Left renal pelvis (tissue), 4 donors: ENCODE measurements at regions not wholly inside any gene's neighbourhood (a gene's known extent, or its start where the extent isn't known, plus 50 kb on each side); places are given as distances from the start of the nearest gene placed in this dataset.

ENCODE experiments used
- DNase-seq, 4 donors: peaks; one replicate each; pipeline ENCODE4 v3.0.0-alpha.2; 2013; ENCODE audit warnings: low read depth in 4 of 4, low spot score in 3 of 4

DNA sequence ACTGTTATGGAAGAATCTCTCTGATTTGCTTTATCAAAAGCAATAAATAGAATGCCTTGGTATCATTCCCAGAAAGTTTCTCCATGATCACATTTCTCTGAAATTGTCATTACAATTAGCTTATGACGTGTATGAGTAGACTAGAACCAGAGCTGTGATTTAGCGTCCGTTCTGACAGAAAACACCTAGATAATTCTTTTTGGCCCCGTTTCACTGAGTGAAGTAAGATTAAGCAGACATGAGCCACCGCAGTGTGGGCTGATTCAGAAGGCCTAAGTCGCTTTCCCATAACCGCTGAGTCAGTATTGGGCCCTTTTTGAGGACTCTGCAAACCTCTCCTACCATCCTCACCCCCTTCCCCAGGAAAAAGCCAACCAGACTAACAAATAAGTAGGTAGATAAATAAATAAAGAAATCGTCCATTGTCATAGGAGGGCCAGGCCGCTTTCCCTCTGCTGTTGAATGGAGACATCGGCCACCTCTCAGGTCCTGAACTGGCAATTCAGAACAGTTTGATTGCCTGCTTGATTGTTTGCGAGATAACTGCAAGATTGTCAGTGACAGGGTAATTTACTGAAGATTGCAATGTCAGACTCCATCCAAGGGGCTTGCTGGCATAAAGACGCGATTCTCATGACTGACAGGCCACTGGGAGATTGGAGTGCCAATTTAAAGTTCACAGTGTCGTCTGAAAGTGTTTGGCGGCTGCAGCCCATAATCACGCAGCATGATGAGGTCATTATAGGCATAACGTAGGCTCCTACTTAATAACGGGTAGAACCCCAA is 105.0 kb upstream of the WWC1 start:
- no peak for DNase-seq

DNA sequence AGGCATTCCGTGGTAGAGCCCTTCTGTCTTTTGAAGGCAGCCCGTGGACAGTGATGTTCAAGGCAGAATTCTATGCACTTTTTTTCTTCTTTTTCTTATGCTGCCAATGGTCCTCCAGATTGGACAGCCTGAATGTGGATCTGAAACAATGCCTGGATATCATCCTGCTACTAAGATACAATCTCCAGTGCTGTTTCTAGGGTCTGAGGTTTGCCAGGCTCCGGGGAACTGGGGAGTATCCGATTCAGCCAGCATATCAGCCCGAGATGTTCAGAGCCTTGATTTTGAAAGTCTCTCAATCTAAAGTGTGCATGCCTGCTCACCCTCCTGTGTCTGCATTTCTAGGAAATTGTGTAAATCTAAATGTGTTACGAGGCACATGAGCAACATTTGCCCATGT is 103.8 kb upstream of the WWC1 start:
- DNase-seq, result no peak

DNA sequence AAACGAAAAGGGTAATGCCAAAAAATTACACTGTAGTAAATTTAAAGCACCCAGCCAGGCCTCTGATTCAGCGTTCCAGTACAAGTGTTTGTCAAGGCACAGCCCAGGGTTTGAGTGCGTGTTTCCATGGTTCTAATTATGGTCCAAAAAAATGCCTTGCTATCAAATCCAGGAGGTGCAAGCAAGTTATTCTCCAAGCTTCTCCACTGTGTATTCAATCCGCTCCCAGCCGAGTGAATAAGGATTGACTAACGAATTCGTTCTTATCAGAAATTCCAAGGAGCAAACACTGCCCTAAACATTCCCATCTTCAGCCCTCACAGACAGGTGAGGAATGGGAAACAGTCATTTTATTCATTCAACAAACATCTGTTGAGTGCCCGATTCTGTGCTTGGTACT is 103.3 kb upstream of the WWC1 start:
- no peak for DNase-seq

DNA sequence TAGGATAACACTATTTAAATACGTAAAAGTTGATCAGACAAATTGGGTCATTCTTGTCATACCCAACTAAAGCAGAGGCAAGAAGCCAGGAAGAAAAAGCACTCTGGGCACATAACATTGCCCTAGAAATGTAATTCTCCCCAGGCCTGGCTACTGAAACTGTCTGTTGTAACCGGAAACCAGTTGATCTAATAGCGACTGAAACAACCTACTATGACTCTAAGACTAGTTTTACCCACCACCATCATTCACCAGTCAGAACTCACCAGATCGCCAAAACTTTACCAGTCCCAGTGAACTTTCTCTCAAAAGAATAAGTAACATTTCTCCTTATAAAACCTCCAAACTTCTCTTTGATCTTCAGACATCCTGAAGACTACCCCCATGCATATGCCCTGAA is 99.3 kb upstream of the WWC1 start:
- no peak for DNase-seq

DNA sequence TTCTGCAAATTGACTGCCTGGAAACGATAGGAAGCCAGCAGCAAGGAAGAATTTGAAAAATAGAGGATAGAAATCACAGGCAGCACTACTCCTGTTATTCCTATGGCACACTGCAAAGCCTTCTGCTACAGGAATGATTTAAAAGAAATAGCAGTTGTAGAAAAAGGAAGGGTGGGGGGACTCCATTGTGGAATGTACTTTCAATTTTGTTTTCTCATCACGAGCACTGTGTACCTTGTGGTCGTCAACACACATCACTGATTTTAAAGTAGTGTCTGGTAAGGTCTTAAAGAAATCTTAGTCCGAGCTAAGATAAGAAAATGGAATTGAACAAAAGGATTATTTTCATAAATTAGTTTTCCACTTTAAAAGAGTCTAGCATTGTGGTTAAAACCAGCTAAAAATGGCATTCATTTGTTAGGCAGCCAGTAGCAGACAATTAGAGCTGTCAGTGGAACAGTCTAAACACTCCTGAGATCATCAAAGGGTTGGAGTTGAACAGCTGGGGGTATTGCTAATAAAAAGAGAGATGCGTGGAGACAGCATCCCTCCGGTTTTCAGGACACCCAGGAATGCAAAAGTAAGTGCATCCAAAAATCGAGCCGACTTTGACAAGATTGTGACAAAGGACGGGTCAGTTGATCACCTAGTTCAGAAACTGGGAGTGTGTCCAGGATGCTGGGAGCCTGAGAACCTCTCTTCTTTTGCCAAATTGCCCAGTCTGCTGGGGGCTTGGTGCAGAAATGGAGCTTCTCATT is 97.8 kb upstream of the WWC1 start:
- DNase-seq, result no peak

DNA sequence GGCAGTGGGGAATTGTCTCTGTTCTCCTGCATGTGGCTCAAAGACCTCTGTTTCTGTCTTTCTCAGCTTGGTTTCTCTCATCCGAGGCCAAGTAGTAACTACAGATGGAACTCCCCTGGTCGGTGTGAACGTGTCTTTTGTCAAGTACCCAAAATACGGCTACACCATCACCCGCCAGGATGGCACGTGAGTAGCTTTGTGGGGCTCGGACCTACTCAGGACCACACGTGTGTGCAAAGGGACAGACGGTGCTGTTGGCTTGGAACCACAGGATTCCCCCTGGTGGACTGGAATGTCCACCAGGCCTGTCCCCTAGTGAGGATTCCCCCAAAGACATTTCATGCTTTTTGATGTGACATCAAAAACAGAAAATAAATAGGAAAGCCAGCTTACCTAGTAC is 96.3 kb upstream of the WWC1 start:
- no peak for DNase-seq

DNA sequence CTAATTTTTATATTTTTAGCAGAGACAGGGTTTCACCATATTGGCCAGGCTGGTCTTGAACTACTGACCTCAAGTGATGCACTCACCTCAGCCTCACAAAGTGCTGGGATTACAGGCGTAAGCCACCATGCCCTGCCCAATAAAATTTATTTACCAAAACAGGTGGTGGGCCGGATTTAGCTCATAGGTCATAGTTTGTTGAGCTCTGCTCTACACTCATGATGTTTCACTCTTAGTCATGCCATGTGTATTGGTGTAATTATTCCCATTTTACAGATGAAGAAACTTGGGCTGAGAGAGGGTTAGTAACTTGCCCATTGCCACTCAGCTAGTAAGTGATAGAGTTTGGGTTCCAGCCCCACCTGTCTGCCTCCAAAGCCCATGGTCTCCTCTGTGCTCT is 93.1 kb upstream of the WWC1 start:
- DNase-seq, result no peak

DNA sequence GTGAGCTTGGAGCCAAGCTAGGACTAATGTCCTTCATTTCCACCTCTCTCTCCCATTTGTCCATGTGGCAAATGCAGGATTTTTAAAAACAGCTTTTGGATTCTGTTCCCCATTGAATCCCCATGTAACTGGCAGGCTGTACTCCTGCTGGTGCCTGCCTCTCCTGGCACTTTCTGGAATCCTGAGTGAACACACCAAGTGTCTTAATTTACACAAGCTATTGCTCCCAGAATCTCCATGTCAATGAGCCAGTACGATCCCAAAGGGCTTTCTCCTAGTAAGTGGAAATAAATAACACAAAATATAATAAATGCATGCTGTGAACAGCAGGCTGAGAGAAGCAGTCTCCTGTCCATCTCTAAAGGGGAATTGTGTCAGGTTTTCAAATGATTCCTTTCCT is 88.4 kb upstream of the WWC1 start:
- no peak for DNase-seq

DNA sequence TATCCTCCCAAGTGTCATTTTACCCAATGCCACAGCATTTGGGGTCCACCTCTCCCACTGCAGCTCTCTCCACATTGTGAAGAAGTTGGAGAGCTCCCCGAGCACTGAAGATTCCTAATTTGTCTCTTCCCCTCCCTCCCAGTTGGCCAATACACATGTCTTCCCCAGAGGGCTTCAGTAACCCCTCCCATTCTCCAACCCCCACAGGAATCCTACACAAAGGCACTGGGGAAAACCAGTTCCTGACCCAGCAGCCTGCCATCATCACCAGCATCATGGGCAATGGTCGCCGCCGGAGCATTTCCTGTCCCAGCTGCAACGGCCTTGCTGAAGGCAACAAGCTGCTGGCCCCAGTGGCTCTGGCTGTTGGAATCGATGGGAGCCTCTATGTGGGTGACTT is 87.3 kb upstream of the WWC1 start:
- DNase-seq, result no peak

DNA sequence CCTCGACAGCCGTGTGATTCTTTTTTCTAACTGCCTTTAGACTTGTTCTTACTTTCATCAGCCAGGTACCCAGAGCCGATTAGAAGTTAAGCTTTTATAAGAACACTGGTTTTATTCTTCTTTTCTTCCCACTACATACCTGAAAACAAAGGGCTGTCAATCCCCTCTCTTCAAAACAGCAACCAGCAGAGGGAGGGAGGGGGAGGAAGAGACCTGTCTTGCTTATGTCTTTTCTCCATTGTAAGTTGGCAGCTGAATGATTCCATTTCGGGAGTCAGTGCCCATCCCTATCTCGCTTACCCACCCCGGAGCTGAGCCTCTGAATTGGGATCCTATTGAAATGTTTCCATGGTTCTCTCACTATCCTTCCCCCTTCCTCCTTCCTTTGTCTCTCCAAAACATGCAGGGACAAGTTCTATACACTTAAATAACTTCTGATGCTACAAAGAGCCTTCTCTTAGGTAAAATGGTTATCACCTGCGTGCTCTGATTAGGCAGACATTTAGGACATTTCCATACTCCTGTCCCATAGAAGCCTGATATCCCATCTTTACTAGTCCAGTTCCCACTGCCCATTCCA is 83.9 kb upstream of the WWC1 start:
- no peak for DNase-seq

DNA sequence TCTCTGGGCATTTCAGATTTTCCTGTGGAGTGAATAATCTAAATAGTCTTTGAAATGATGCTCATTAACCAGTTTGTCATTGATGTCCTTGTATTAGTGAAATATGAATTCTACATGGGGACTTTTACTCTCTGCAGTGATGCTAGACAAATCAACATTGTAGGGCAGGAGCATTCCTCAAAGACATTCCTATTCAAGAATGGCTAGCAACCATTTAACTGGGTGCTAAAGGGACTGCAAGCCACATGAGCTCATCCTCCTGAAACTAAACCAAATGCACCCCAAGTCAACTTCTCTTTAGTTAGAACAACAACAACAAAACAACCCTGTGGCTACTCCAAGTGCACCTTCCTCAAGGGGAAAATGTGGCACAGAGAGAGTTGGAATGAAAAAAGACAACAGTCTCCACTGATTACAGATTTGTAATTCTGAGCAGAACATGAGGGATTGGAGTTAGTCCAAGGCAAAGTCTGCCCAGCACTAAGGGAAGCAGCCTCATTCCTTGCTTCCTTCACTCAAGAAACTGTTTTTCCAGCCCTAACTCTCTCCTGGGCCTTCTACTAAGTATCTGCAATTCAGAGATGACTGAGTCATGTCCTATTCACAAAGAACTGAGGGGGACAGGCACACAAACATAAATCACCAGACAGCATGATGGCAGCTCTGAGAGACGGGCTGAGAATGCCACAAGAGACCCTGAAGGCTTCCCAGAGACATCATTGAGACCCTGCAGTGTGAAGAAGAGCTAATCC is 82.0 kb upstream of the WWC1 start:
- no peak for DNase-seq

DNA sequence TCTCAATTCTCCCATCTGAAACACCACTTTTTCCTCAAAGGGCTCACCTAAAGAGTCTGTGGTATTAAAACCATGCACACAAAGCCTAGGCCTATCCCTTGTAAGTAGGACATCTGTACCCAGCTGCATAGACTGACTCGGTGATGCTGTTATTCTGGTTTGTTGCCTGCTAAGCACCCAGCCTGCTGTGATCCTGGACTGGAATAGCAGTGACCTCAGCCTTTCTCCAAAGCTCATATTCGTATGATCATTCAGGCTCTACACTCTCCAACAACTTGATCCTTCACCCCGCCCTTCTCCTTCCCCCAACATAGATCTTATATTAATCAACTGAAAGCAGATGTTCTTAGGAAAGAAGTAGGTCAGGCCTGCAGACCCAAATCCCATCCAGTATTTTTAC is 81.4 kb upstream of the WWC1 start:
- DNase-seq, result no peak

DNA sequence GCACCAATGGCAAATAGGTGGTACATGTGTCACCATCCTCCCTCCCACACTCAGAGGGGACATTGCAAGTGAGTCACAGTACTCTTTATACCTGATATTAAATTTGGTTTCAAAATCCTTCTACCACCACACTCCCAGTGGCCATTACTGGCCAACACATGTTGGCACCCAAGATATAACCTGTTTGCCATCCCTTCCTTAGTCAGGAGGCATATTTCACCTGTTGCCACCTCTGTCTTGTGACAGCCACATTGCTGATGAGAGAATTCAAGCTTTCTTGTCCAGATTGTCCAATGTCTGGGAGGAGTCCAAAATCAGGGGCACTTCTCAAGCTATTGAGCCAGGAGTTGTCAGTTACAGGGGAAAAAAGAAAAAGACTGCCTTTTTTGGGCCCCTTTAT is 80.2 kb upstream of the WWC1 start:
- DNase-seq, result no peak

DNA sequence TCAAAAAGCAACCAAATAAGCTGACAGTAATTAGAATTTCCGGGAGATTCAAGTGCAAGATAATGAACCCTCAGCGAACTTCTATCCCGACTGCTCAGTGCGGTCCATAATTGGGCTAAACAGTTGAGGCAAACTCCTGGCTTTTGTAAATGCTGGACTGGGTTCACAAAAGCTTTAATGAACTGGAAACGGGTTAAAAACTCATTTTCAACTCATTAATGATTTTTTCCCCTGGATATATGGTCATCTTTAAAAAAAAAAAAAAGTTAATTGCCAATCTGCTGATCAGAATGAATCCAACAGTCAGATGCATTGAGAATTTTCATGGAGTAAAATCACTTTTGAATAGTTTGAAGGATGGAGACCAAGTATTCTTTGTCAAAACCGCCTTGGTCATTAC is 79.5 kb upstream of the WWC1 start:
- DNase-seq, result no peak

DNA sequence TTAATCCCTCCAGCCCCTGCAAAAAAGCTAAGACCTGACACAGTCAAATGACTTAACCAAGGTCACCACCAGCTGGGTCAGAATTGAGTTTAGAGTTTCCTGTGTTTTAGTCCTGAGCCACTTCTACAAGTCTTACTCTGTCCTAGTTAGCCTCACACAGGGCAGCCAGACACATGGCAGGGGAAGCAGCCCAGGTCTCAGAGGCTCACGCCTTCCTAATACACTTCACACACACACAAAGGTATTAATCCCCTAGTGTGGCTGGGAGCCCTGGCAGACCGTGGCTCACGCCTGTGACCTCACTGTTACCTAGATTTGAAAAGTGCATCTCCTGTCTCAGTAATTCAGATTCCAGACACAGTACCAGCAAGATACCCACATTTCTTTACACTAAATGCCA is 77.4 kb upstream of the WWC1 start:
- DNase-seq, result no peak

DNA sequence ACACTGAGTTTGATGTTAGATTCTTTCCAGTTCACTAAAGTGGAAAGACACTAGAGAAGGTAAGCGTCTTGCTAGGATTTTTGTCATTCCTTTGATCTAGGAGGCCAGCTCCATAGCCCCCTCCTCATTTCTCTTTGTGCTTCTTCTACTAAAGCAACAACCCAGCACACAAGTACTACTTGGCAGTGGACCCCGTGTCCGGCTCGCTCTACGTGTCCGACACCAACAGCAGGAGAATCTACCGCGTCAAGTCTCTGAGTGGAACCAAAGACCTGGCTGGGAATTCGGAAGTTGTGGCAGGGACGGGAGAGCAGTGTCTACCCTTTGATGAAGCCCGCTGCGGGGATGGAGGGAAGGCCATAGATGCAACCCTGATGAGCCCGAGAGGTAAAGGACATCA is 76.6 kb upstream of the WWC1 start:
- no peak for DNase-seq

DNA sequence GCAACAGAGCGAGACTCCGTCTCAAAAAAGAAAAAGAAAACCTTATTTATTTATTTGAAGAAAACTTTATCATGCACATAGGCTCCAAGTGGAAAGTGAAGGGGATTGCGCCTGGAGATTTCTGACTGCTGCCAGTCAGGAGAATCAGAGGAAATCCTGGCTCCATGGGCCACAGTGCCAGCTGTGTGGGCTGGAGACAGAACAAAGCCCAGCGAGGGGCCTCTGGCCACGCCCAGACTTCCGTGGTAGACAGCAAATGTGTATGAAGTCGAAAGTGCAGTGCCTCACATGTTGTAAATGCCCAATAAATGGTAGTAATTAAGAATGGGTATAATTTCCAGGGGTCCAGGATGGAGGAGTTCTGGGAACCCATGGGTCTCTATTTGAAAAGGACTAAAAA is 75.8 kb upstream of the WWC1 start:
- DNase-seq, result no peak

DNA sequence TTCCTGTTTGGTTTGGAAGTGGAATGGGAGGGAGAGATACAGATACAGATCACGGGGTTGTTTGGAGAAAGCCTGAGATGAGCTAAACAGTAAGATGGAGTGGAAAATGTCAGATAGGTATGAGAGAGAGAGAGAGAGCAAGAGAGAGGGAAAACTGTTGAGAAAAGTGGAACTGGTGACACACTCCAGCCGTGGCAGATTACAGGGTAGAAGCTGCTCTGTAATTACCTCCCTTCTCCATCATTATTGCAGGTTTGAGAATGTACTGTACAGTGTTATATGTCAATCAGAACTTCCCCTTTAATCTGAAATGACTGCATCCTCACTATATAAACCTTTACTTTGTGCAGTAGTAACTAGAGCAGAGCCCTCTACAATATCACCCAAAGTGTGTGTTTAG is 74.5 kb upstream of the WWC1 start:
- DNase-seq, result no peak

DNA sequence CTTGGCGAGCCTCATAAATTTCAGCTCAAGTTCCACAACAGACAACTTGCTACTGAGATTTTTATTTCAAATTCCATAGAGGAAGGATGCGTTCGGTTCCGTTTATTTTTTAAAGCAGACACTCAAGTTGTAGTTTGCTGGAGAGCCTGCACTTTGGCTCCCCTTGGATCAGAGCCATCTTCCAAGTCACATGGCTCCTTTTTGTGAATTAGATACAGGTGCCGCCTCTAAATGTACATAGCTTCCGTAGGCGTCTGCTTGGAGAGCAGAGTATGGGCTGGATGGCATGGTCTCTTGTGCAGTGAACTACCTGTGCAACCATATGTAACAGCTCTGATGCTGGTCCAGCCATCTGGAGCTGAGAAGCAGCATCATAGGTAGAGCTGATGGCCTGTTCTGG is 73.9 kb upstream of the WWC1 start:
- DNase-seq, result no peak

DNA sequence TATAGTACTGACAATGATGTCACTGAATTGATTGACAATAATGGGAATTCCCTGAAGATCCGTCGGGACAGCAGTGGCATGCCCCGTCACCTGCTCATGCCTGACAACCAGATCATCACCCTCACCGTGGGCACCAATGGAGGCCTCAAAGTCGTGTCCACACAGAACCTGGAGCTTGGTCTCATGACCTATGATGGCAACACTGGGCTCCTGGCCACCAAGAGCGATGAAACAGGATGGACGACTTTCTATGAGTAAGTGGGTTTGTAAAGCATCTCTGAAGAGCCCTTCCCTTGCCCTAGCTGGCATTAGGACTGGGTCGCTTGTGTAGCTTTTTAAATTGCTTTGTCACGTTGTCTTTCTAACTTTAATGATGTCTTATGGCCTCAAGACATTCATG is 72.7 kb upstream of the WWC1 start:
- DNase-seq, result no peak
